Thyroid gland (tissue), 4 donors: ENCODE measurements at regions not wholly inside any gene's neighbourhood (a gene's known extent, or its start where the extent isn't known, plus 50 kb on each side); places are given as distances from the start of the nearest gene placed in this dataset.

Source experiments
- CTCF ChIP-seq, 6 experiments: fragments of 200-600 bp in 3 of 6; fragments of 450-650 bp in 3 of 6; sonication (generic) in 3 of 6; IDR thresholded peaks; one replicate each; pipeline ENCODE4 v1.5.1; 2016 to 2019; ENCODE audit warnings: antibody characterized with exemption in 6 of 6, mild to moderate bottlenecking in 2 of 6, inconsistent platforms in 1 of 6, moderate library complexity in 1 of 6
- POLR2A ChIP-seq, 2 donors: fragments of 450-650 bp; IDR thresholded peaks; one replicate each; pipeline ENCODE4 v1.6.1; 2017; ENCODE audit warnings: antibody characterized with exemption in 2 of 2, mild to moderate bottlenecking in 2 of 2, moderate library complexity in 1 of 2

DNA sequence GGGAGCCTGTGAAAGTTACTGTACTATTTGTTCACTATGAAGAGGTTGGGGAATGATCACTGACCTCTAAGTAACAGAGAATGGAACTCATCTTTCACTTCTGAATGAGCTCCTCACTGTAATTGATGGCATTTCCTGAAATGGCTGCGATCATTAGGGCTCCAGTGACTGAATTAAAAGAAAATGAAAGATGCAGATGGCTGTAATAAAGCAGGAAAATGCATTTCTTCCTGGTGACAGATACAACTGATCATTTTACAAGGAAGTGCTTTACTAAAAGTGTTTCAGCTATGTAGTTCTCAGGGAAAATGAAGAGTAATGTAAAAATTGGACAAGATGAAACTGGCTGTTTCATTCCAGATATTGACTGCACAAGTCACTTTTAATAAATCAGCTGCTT is 1200.6 kb upstream of the NUDT12 start:
- no peak for TF ChIP-seq POLR2A (IDR thresholded peaks at IDR 0.05)
- TF ChIP-seq CTCF (IDR thresholded peaks at IDR 0.05) = no peak
